ENCODE measurements at regions not wholly inside any gene's neighbourhood (a gene's known extent, or its start where the extent isn't known, plus 50 kb on each side); places are given as distances from the start of the nearest gene placed in this dataset.

GRCh38 chr3:118011910-118012309, 1022.7 kb downstream of the IGSF11 start:
- TF ChIP-seq, protein P1, sequence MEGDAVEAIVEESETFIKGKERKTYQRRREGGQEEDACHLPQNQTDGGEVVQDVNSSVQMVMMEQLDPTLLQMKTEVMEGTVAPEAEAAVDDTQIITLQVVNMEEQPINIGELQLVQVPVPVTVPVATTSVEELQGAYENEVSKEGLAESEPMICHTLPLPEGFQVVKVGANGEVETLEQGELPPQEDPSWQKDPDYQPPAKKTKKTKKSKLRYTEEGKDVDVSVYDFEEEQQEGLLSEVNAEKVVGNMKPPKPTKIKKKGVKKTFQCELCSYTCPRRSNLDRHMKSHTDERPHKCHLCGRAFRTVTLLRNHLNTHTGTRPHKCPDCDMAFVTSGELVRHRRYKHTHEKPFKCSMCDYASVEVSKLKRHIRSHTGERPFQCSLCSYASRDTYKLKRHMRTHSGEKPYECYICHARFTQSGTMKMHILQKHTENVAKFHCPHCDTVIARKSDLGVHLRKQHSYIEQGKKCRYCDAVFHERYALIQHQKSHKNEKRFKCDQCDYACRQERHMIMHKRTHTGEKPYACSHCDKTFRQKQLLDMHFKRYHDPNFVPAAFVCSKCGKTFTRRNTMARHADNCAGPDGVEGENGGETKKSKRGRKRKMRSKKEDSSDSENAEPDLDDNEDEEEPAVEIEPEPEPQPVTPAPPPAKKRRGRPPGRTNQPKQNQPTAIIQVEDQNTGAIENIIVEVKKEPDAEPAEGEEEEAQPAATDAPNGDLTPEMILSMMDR (IDR thresholded peaks at IDR 0.05 in 8 of 11, conservative IDR thresholded peaks at IDR 0.05 in 3 of 11), result no peak
- no peak for TF ChIP-seq POLR2A (IDR thresholded peaks at IDR 0.05)

Data from spleen (tissue), 7 donors.